ENCODE measurements at regions not wholly inside any gene's neighbourhood (a gene's known extent, or its start where the extent isn't known, plus 50 kb on each side); places are given as distances from the start of the nearest gene placed in this dataset.

GRCh38 chr20:34179637-34180360, 61.4 kb upstream of the ASIP start:
- in situ Hi-C loops (cut with MboI), result no loop called here
- H3F3A ChIP-seq (ENCODE audit: insufficient read depth), result peaks cover 6% of the 10 kb centered on the region; the same call in 1 of the 2 replicates
- H3K4me3 ChIP-seq, result no peak overlapping the region
- WGBS, 2 experiments (ENCODE audit: low coverage in 1 of 2, low lambda C conversion rate in 2 of 2, missing lambda C conversion rate in 2 of 2), result 49 to 50% methylated on average over 8 of the region's 8 CpGs
- no peaks in the 10 kb centered on the region; the same call in 1 of the 2 replicates for H3K4me1 ChIP-seq (ENCODE audit: insufficient read depth)
- H2AFZ ChIP-seq, result peak overlapping the region; percentile 41
- H3K36me3 ChIP-seq (ENCODE audit: low read depth), result no peaks in the 10 kb centered on the region
- H3K27me3 ChIP-seq (replicated peaks; ENCODE audit: insufficient read depth), result no peaks in the 10 kb centered on the region
- no peaks in the 10 kb centered on the region for H3K9me3 ChIP-seq (ENCODE audit: low read depth)
- no peaks in the 10 kb centered on the region for H4K20me1 ChIP-seq (ENCODE audit: insufficient read depth)
- TF ChIP-seq EZH2 (IDR thresholded peaks at IDR 0.05; ENCODE audit: insufficient read depth, poor library complexity, severe bottlenecking), result no peak
- no peak for TF ChIP-seq EZH2phosphoT487 (IDR thresholded peaks at IDR 0.05; ENCODE audit: insufficient read depth, low read depth)
- H3K27ac ChIP-seq, result no peak overlapping the region
- H3K4me2 ChIP-seq (ENCODE audit: unreplicated experiment), result no peak overlapping the region
- H3K9ac ChIP-seq, result no peak overlapping the region
- no peaks in the 10 kb centered on the region for H3K79me2 ChIP-seq (ENCODE audit: insufficient read depth)
- H3K9me2 ChIP-seq (ENCODE audit: insufficient read depth), result no peaks in the 10 kb centered on the region
- DNase-seq, result peak; percentile 13

- peaks cover 12% of the 10 kb centered on the region for H3F3A ChIP-seq (ENCODE audit: insufficient read depth)
- H3K27me3 ChIP-seq (replicated peaks; ENCODE audit: insufficient read depth), result no peaks in the 10 kb centered on the region
- no peak overlapping the region for H3K9ac ChIP-seq
- DNase-seq, result peak; percentile 26
- peak overlapping the region; percentile 41 for H2AFZ ChIP-seq
- no peaks in the 10 kb centered on the region for H3K36me3 ChIP-seq (ENCODE audit: low read depth)
- no peak overlapping the region for H3K4me2 ChIP-seq (ENCODE audit: unreplicated experiment)
- H3K9me3 ChIP-seq (ENCODE audit: low read depth), result no peaks in the 10 kb centered on the region
- in situ Hi-C loops (cut with MboI), result no loop called here
- H3K27ac ChIP-seq, result no peak overlapping the region
- 57 to 60% methylated on average over 14 of the region's 14 CpGs for WGBS, 2 experiments (ENCODE audit: low coverage in 1 of 2, low lambda C conversion rate in 2 of 2, missing lambda C conversion rate in 2 of 2)
- no peaks in the 10 kb centered on the region for H3K9me2 ChIP-seq (ENCODE audit: insufficient read depth)
- peaks cover 5% of the 10 kb centered on the region for H3K4me1 ChIP-seq (ENCODE audit: insufficient read depth)
- H4K20me1 ChIP-seq (ENCODE audit: insufficient read depth), result no peaks in the 10 kb centered on the region
- TF ChIP-seq EZH2 (IDR thresholded peaks at IDR 0.05; ENCODE audit: insufficient read depth, poor library complexity, severe bottlenecking), result no peak
- no peak for TF ChIP-seq EZH2phosphoT487 (IDR thresholded peaks at IDR 0.05; ENCODE audit: insufficient read depth, low read depth)
- H3K4me3 ChIP-seq, result no peak overlapping the region
- no peaks in the 10 kb centered on the region for H3K79me2 ChIP-seq (ENCODE audit: insufficient read depth)
Observed at GRCh38 chr20:34180460-34181120, 60.6 kb upstream of the ASIP start.

GRCh38 chr20:34181484-34181883, 59.7 kb upstream of the ASIP start:
- Histone ChIP-seq H3K9me3 (ENCODE audit: low read depth) (no peaks in the 10 kb centered on the region), H3K27ac (no peak overlapping the region), H3K4me2 (ENCODE audit: unreplicated experiment) (no peak overlapping the region), H3K36me3 (ENCODE audit: low read depth) (no peaks in the 10 kb centered on the region), H3K4me1 (ENCODE audit: insufficient read depth) (peaks cover 13% of the 10 kb centered on the region), H3K4me3 (no peak overlapping the region), H2AFZ (no peak overlapping the region), H3K9ac (no peak overlapping the region), H4K20me1 (ENCODE audit: insufficient read depth) (no peaks in the 10 kb centered on the region), H3K9me2 (ENCODE audit: insufficient read depth) (no peaks in the 10 kb centered on the region), H3K27me3 (replicated peaks; ENCODE audit: insufficient read depth) (no peaks in the 10 kb centered on the region), H3F3A (ENCODE audit: insufficient read depth) (peaks cover 19% of the 10 kb centered on the region), H3K79me2 (ENCODE audit: insufficient read depth) (no peaks in the 10 kb centered on the region)
- no peak for TF ChIP-seq EZH2phosphoT487 (IDR thresholded peaks at IDR 0.05; ENCODE audit: insufficient read depth, low read depth)
- TF ChIP-seq EZH2 (IDR thresholded peaks at IDR 0.05; ENCODE audit: insufficient read depth, poor library complexity, severe bottlenecking), result no peak
- in situ Hi-C loops (cut with MboI), result no loop called here
- WGBS, 2 experiments (ENCODE audit: low coverage in 1 of 2, low lambda C conversion rate in 2 of 2, missing lambda C conversion rate in 2 of 2), result 59 to 76% methylated on average over 2 of the region's 2 CpGs
- DNase-seq, result no peak

- in situ Hi-C loops (cut with MboI), result no loop called here
- no peaks in the 10 kb centered on the region for H3K27me3 ChIP-seq (replicated peaks; ENCODE audit: insufficient read depth)
- DNase-seq, result peak; percentile 86
- H3K27ac ChIP-seq, result peak overlapping the region; percentile 26; the same call in 1 of the 2 replicates
- H3K9me2 ChIP-seq (ENCODE audit: insufficient read depth), result no peaks in the 10 kb centered on the region
- peak overlapping the region; percentile 78 for H3K4me2 ChIP-seq (ENCODE audit: unreplicated experiment)
- H4K20me1 ChIP-seq (ENCODE audit: insufficient read depth), result no peaks in the 10 kb centered on the region
- 4 to 8% methylated on average over 9 of the region's 9 CpGs for whole genome bisulfite sequencing, 2 experiments (ENCODE audit: low coverage in 1 of 2, low lambda C conversion rate in 2 of 2, missing lambda C conversion rate in 2 of 2)
- H3F3A ChIP-seq (ENCODE audit: insufficient read depth), result peaks cover 18% of the 10 kb centered on the region; the same call in 1 of the 2 replicates
- H3K9ac ChIP-seq, result no peak overlapping the region; the same call in 1 of the 2 replicates
- H3K36me3 ChIP-seq (ENCODE audit: low read depth), result no peaks in the 10 kb centered on the region
- no peaks in the 10 kb centered on the region for H3K9me3 ChIP-seq (ENCODE audit: low read depth)
- H2AFZ ChIP-seq, result no peak overlapping the region
- peak overlapping the region; percentile 49 for H3K4me3 ChIP-seq
- peaks cover 19% of the 10 kb centered on the region for H3K4me1 ChIP-seq (ENCODE audit: insufficient read depth)
- H3K79me2 ChIP-seq (ENCODE audit: insufficient read depth), result no peaks in the 10 kb centered on the region
- no peak for TF ChIP-seq EZH2phosphoT487 (IDR thresholded peaks at IDR 0.05; ENCODE audit: insufficient read depth, low read depth)
- TF ChIP-seq EZH2 (IDR thresholded peaks at IDR 0.05; ENCODE audit: insufficient read depth, poor library complexity, severe bottlenecking), result no peak
Observed at GRCh38 chr20:34185766-34186620, 55.2 kb upstream of the ASIP start.

All from GM23248 (cell line).